ENCODE measurements at regions not wholly inside any gene's neighbourhood (a gene's known extent, or its start where the extent isn't known, plus 50 kb on each side); places are given as distances from the start of the nearest gene placed in this dataset.

GRCh38 chr14:40847480-40847879 is 759.2 kb upstream of the LRFN5 start:
- TF ChIP-seq CTCF (IDR thresholded peaks at IDR 0.05) = no peak
- no peak for TF ChIP-seq POLR2A (IDR thresholded peaks at IDR 0.05)
- no peak for TF ChIP-seq EP300 (IDR thresholded peaks at IDR 0.05)
